ENCODE measurements at regions not wholly inside any gene's neighbourhood (a gene's known extent, or its start where the extent isn't known, plus 50 kb on each side); places are given as distances from the start of the nearest gene placed in this dataset.

DNA sequence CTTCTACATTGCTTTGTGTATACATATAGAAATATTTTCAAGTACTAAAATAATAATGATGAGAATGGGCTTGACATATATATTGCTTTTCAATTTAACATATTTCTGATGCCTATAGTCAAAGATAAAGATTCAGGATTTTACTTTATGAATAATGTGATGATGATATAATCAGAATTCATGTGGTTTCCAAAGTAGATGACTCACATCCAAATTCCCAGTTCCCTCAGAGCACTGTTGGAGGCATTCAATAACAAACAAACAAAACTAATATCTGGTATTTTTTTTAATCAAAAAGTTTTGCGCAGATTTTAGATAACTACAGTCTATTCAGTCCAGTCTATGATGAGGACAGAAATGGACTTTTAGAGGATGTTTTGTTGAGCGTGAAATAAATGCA, 2094.5 kb upstream of the CELF4 start:
- TF ChIP-seq POLR2A (IDR thresholded peaks at IDR 0.05) (no peak), POLR2AphosphoS5 (IDR thresholded peaks at IDR 0.05) (no peak)
- TF ChIP-seq, protein P1, sequence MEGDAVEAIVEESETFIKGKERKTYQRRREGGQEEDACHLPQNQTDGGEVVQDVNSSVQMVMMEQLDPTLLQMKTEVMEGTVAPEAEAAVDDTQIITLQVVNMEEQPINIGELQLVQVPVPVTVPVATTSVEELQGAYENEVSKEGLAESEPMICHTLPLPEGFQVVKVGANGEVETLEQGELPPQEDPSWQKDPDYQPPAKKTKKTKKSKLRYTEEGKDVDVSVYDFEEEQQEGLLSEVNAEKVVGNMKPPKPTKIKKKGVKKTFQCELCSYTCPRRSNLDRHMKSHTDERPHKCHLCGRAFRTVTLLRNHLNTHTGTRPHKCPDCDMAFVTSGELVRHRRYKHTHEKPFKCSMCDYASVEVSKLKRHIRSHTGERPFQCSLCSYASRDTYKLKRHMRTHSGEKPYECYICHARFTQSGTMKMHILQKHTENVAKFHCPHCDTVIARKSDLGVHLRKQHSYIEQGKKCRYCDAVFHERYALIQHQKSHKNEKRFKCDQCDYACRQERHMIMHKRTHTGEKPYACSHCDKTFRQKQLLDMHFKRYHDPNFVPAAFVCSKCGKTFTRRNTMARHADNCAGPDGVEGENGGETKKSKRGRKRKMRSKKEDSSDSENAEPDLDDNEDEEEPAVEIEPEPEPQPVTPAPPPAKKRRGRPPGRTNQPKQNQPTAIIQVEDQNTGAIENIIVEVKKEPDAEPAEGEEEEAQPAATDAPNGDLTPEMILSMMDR (IDR thresholded peaks at IDR 0.05) = no peak
